Heart left ventricle (tissue), 16 donors: ENCODE measurements at regions not wholly inside any gene's neighbourhood (a gene's known extent, or its start where the extent isn't known, plus 50 kb on each side); places are given as distances from the start of the nearest gene placed in this dataset.

Experiments used
- ATAC-seq, 4 donors: fragments of 200-7000 bp; cut with Tn5 transposase; one replicate each; pipeline ENCODE4 v1.9.1; 2020 to 2022; ENCODE audit warnings: moderate library complexity in 4 of 4, mild to moderate bottlenecking in 3 of 4, moderate number of reproducible peaks in 1 of 4
- DNase-seq, 5 donors: peaks; one replicate each; pipeline ENCODE4 v3.0.0-alpha.2; 2020
- H3K27ac ChIP-seq, 12 donors: fragments of 200-600 bp; sonication (generic) in 4 of 12; one replicate each; pipeline versions ENCODE4 v1.5.0 to v1.8.0; 2016 to 2022; ENCODE audit warnings: mild to moderate bottlenecking in 2 of 12
- H3K27me3 ChIP-seq, 9 donors: fragments of 200-600 bp; sonication (generic) in 2 of 9; one replicate each; pipeline versions ENCODE4 v1.5.1 to v1.8.0; 2016 to 2022; ENCODE audit warnings: mild to moderate bottlenecking in 3 of 9
- H3K36me3 ChIP-seq, 9 donors: fragments of 200-600 bp; sonication (generic) in 2 of 9; one replicate each; pipeline versions ENCODE4 v1.5.0 to v1.8.0; 2018 to 2022; ENCODE audit warnings: mild to moderate bottlenecking in 2 of 9
- H3K4me1 ChIP-seq, 12 donors: fragments of 200-600 bp; sonication (generic) in 4 of 12; one replicate each; pipeline versions ENCODE4 v1.5.0 to v1.8.0; 2016 to 2022; ENCODE audit warnings: mild to moderate bottlenecking in 3 of 12
- H3K4me3 ChIP-seq, 12 donors: fragments of 200-600 bp; sonication (generic) in 4 of 12; one replicate each; pipeline versions ENCODE4 v1.5.0 to v1.8.0; 2017 to 2022; ENCODE audit warnings: mild to moderate bottlenecking in 9 of 12, moderate library complexity in 4 of 12
- H3K9me3 ChIP-seq, 12 donors: fragments of 200-600 bp; sonication (generic) in 4 of 12; one replicate each; pipeline versions ENCODE4 v1.5.0 to v1.8.0; 2016 to 2022; ENCODE audit warnings: mild to moderate bottlenecking in 1 of 12
- POLR2A ChIP-seq, 2 donors: fragments of 450-650 bp; IDR thresholded peaks; one replicate each; pipeline ENCODE4 v1.6.1; 2017; ENCODE audit warnings: antibody characterized with exemption in 2 of 2, mild to moderate bottlenecking in 2 of 2, moderate library complexity in 2 of 2
- WGBS, 4 donors: extraction: QIAGEN DNeasy Blood & Tissue Kit in 2 of 4; methylation state at CpG; one replicate each; pipeline versions ENCODE4 v1.1.5 to v1.1.7; 2013 to 2018; 5-methylcytosine and 5-hydroxymethylcytosine counted together
- intact Hi-C, 10 donors: fragments of 100-400 bp; cut with DNase I; formaldehyde crosslinking; loops; one replicate each; pipeline versions ENCODE4 v1.11.1 to v1.14.2; 2022
- TF ChIP-seq, protein P1 (sequence below), 12 donors: fragments of 200-600 bp; sonication (generic) in 4 of 12; IDR thresholded peaks; one replicate each; pipeline versions ENCODE4 v1.5.0 to v1.8.0; 2018 to 2022; ENCODE audit warnings: antibody characterized with exemption in 12 of 12, mild to moderate bottlenecking in 5 of 12
- donor health status: ischemic (EF 13 %, LVEDD 7.1; RV severe dilation, severe dysfunction).
- donor health status: healthy with polysubstance abuse.
- donor health status: DM: no; HTN: yes; CAD: no.
- donor health status: DM: no; HTN: no; CAD: no.
- donor health status: ischemic (EF 25% LVEDD 6.9; RV normal size, moderate dysfunction).
- donor health status: ischemic (EF 25% LVEDD 5.7; RV mildly dilated, moderate dysfunction).
- donor health status: healthy.
- donor health status: DM: yes; HTN: yes; CAD: no.
- donor health status: ischemic (EF 35%, LVEDD 5.7; RV mildly dilated, moderate dysfunction).
- donor health status: nonischemic (EF 11% LVEDD 7.7; RV severe dilation, severe dysfunction).
- donor health status: DM: yes; HTN: yes; CAD: no.
- donor health status: PGD.
- donor health status: ischemic (EF 29% LVEDD 5.4; RV normal size, mild dysfunction).
- donor health status: nonischemic (EF 23%, LVEDD 6.1; RV moderate dilation, normal function).

DNA sequence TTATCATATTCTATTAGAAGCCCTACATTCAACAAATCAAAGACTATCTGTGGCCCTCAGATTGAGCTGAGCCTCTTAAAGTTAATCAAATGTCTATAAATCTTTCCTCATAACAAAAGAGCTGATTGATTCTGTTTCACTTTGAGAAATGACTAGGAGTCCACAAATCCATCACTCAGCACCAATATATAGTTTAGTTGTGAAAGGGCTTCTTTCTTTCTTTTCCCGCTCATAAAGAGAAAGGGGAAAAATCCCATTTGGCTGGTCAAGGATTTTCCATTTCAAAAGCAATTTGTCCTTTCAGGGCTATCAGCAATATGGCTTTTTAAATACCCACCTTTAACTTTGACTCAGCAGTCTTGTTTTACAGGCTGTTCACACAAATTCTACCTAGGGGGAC, 408.5 kb upstream of the PCDH20 start:
- 71 to 97% (median 92%) methylated on average over 1 of the region's 1 CpG for WGBS, 4 donors
- intact Hi-C loops: no loop called here
- Histone ChIP-seq H3K9me3 (peaks cover 0 to 11% (median 0%) of the 10 kb centered on the region in 12 donors), H3K36me3 (no peaks in the 10 kb centered on the region), H3K27ac (no peak overlapping the region), H3K27me3 (no peaks in the 10 kb centered on the region), H3K4me1 (no peaks in the 10 kb centered on the region), H3K4me3 (no peak overlapping the region)
- TF ChIP-seq POLR2A (IDR thresholded peaks at IDR 0.05): no peak
- DNase-seq (no peak), ATAC-seq (no peak)

DNA sequence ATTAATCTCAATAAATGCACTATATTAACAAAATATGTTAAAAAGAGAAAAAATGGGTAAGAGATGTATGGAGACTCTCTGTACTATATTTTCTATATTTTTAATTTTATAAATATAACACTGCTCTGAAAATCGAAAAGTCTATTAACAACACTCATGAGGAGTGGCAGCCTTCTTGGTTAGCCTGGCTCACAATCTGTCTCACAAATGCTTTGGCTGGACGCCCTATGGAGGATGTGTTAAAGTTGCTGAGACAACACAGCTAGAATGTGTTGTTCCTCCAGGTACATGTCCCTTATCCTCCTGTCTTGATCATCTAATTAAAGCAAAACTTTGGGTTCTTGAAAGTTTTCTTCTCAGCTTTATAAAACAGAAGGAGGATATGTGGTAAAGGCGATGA, 396.6 kb upstream of the PCDH20 start:
- Histone ChIP-seq H3K36me3 (no peaks in the 10 kb centered on the region), H3K4me3 (no peak overlapping the region), H3K27ac (no peak overlapping the region), H3K9me3 (peaks cover 0 to 13% (median 0%) of the 10 kb centered on the region in 12 donors), H3K4me1 (no peaks in the 10 kb centered on the region), H3K27me3 (no peaks in the 10 kb centered on the region)
- DNase-seq: no peak
- TF ChIP-seq POLR2A (IDR thresholded peaks at IDR 0.05): no peak
- TF ChIP-seq, protein P1, sequence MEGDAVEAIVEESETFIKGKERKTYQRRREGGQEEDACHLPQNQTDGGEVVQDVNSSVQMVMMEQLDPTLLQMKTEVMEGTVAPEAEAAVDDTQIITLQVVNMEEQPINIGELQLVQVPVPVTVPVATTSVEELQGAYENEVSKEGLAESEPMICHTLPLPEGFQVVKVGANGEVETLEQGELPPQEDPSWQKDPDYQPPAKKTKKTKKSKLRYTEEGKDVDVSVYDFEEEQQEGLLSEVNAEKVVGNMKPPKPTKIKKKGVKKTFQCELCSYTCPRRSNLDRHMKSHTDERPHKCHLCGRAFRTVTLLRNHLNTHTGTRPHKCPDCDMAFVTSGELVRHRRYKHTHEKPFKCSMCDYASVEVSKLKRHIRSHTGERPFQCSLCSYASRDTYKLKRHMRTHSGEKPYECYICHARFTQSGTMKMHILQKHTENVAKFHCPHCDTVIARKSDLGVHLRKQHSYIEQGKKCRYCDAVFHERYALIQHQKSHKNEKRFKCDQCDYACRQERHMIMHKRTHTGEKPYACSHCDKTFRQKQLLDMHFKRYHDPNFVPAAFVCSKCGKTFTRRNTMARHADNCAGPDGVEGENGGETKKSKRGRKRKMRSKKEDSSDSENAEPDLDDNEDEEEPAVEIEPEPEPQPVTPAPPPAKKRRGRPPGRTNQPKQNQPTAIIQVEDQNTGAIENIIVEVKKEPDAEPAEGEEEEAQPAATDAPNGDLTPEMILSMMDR (IDR thresholded peaks at IDR 0.05): no peak
- no peak for ATAC-seq
- WGBS, 4 donors: 81 to 88% (median 85%) methylated on average over 3 of the region's 3 CpGs
- intact Hi-C loops: no loop called here

DNA sequence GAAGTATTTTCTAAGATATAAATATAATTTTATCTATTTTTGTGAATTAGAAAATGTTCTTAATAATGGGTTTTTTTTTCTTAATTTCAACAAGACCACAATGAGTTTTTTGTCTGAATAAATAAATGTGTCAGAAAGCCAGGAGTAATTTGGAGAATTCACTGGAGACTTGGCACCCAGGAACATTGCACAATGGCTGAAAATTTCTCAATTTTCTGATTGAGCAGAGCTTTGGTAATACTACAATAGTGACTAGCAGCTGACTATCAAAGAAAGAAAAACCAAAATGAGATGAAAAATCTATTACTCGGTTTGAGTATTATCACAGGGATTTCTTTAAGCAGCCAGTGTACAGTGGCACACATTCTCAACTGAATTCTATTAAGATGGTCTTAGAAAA, 394.4 kb upstream of the PCDH20 start:
- Histone ChIP-seq H3K9me3 (peaks cover 0 to 8% (median 0%) of the 10 kb centered on the region in 12 donors), H3K4me3 (no peak overlapping the region), H3K4me1 (no peaks in the 10 kb centered on the region), H3K27ac (no peak overlapping the region), H3K36me3 (no peaks in the 10 kb centered on the region), H3K27me3 (no peaks in the 10 kb centered on the region)
- ATAC-seq (no peak), DNase-seq (no peak)
- intact Hi-C loops: no loop called here
- TF ChIP-seq POLR2A (IDR thresholded peaks at IDR 0.05): no peak
- TF ChIP-seq, protein P1 (IDR thresholded peaks at IDR 0.05): no peak
- WGBS, 4 donors: 63 to 76% (median 70%) methylated on average over 1 of the region's 1 CpG

- no peak for DNase-seq
- ATAC-seq: no peak
- Histone ChIP-seq H3K27me3 (no peaks in the 10 kb centered on the region), H3K4me3 (no peak overlapping the region), H3K4me1 (no peaks in the 10 kb centered on the region), H3K27ac (no peak overlapping the region), H3K9me3 (no peaks in the 10 kb centered on the region), H3K36me3 (no peaks in the 10 kb centered on the region)
- TF ChIP-seq, protein P1 (IDR thresholded peaks at IDR 0.05): no peak
- no peak for TF ChIP-seq POLR2A (IDR thresholded peaks at IDR 0.05)
- intact Hi-C loops: no loop called here
- WGBS, 4 donors: 96 to 99% (median 98%) methylated on average over 1 of the region's 1 CpG
Observed at GRCh38 chr13:61797397-61797796, 381.7 kb upstream of the PCDH20 start.

- no peaks in the 10 kb centered on the region for H3K27me3 ChIP-seq
Observed at GRCh38 chr13:61795580-61795979, 379.9 kb upstream of the PCDH20 start.

More at GRCh38 chr13:61795580-61795979, 379.9 kb upstream of the PCDH20 start:
- H3K4me1 ChIP-seq: no peaks in the 10 kb centered on the region
- no peak overlapping the region for H3K27ac ChIP-seq
- no peaks in the 10 kb centered on the region for H3K9me3 ChIP-seq
- no peaks in the 10 kb centered on the region for H3K36me3 ChIP-seq
- 45 to 68% (median 57%) methylated on average over 1 of the region's 1 CpG for WGBS, 4 donors
- intact Hi-C loops: no loop called here
- H3K4me3 ChIP-seq: no peak overlapping the region
- ATAC-seq (peak in 2 of 4 donors; percentile 34 to 70), DNase-seq (no peak)
- TF ChIP-seq POLR2A (IDR thresholded peaks at IDR 0.05): no peak
- TF ChIP-seq, protein P1 (IDR thresholded peaks at IDR 0.05): no peak
